GM12878 (cell line): ENCODE measurements at regions not wholly inside any gene's neighbourhood (a gene's known extent, or its start where the extent isn't known, plus 50 kb on each side); places are given as distances from the start of the nearest gene placed in this dataset.
A peak's percentile ranks its signal among the peaks of the same experiment; 100 is the strongest.

Source experiments
- ATAC-seq: fragments of 200-7000 bp; cut with Tn5 transposase; 3 replicates; pipeline ENCODE4 v1.9.1; 2020; ENCODE audit warnings: mild to moderate bottlenecking, moderate library complexity
- BruUV-seq: library from RNA; stranded (reverse); fragments of 400-500 nt; replicated peaks from 2 replicates; lab custom pipeline; 2021; lab: Mats Ljungman, UMichigan
- CTCF ChIA-PET: fragments of 300-600 bp; sonication (Branson Sonifier 250); formaldehyde crosslinking; extraction: SDS; loops from one replicate; lab custom pipeline; 2021; ENCODE audit warnings: inconsistent platforms; lab: Yijun Ruan, JAX
- POLR2A ChIA-PET: fragments of 350-600 bp; formaldehyde crosslinking; extraction: SDS; loops from one replicate; lab custom pipeline; 2021; ENCODE audit warnings: inconsistent platforms; lab: Charles Lee
- RAD21 ChIA-PET: fragments of 300-600 bp; sonication (Branson Sonifier 250); formaldehyde crosslinking; loops from one replicate; lab custom pipeline; 2023; ENCODE audit warnings: antibody characterized with exemption; ENCODE audit not compliant: unreplicated experiment; lab: Charles Lee
- SMC1A ChIA-PET: fragments of 300-600 bp; sonication (Branson Sonifier 250); formaldehyde crosslinking; loops from one replicate; lab custom pipeline; 2023; ENCODE audit not compliant: unreplicated experiment, uncharacterized antibody; lab: Charles Lee
- DNase-seq: peaks from one replicate; pipeline ENCODE4 v3.0.0-alpha.2; 2011; ENCODE audit warnings: low read depth, low spot score
- FAIRE-seq: peaks from 3 replicates; lab custom pipeline; 2011; peaks lifted over from hg19 to GRCh38; lab: Jason Lieb, UNC
- H2AFZ ChIP-seq: 2 replicates; pipeline ENCODE4 v1.6.0; 2011; ENCODE audit warnings: low read depth, low read length, control low read depth; ENCODE audit not compliant: control insufficient read depth
- H3K27ac ChIP-seq: 2 replicates; pipeline ENCODE4 v1.5.1; 2011; ENCODE audit warnings: control low read depth; ENCODE audit not compliant: control insufficient read depth, insufficient read depth
- H3K27me3 ChIP-seq, 2 experiments: replicated peaks in 1 of 2; 2 replicates each; pipeline versions ENCODE4 v1.6.0 to v1.6.1; 2011; ENCODE audit warnings: low read length in 1 of 2; ENCODE audit not compliant: control insufficient read depth in 2 of 2, insufficient read depth in 2 of 2
- H3K36me3 ChIP-seq, 2 experiments: 2 replicates each; pipeline ENCODE4 v1.5.1; 2011; ENCODE audit warnings: low read length in 1 of 2; ENCODE audit not compliant: control insufficient read depth in 2 of 2, insufficient read depth in 2 of 2
- H3K4me1 ChIP-seq: 2 replicates; pipeline ENCODE4 v1.6.1; 2011; ENCODE audit warnings: mild to moderate bottlenecking, low read length, moderate library complexity, mixed read lengths; ENCODE audit not compliant: control insufficient read depth, insufficient read depth
- H3K4me2 ChIP-seq: 2 replicates; pipeline ENCODE4 v1.6.0; 2011; ENCODE audit warnings: control low read depth; ENCODE audit not compliant: control insufficient read depth, insufficient read depth
- H3K4me3 ChIP-seq: fragments of 200-600 bp; sonication (generic); 2 replicates; pipeline ENCODE4 v1.5.1; 2016
- H3K79me2 ChIP-seq: 2 replicates; pipeline ENCODE4 v1.6.0; 2011; ENCODE audit warnings: low read length; ENCODE audit not compliant: control insufficient read depth, insufficient read depth
- H3K9ac ChIP-seq: 2 replicates; pipeline ENCODE4 v1.8.0; 2011; ENCODE audit warnings: low read length, control low read depth, mixed read lengths; ENCODE audit not compliant: control insufficient read depth, insufficient read depth
- H3K9me3 ChIP-seq: replicated peaks from 3 replicates; pipeline ENCODE4 v1.5.1; 2011; ENCODE audit warnings: mild to moderate bottlenecking, low read length; ENCODE audit not compliant: control insufficient read depth, insufficient read depth
- H4K20me1 ChIP-seq: 2 replicates; pipeline ENCODE4 v1.6.0; 2011; ENCODE audit not compliant: control insufficient read depth, insufficient read depth
- BCL11A ChIP-seq: IDR thresholded peaks from 2 replicates; pipeline ENCODE4 v1.6.1; 2011; ENCODE audit warnings: low read depth, low read length
- MTA3 ChIP-seq: IDR thresholded peaks from 2 replicates; pipeline ENCODE4 v1.6.1; 2012; ENCODE audit warnings: low read length, inconsistent platforms, borderline replicate concordance
- MXI1 ChIP-seq: fragments of 150-350 bp; IDR thresholded peaks from 2 replicates; pipeline ENCODE4 v1.6.1; 2011; ENCODE audit warnings: low read depth, mild to moderate bottlenecking, inconsistent platforms, low read length, improper control_type of control experiment
- WGBS: methylation state at CpG from one replicate; pipeline ENCODE4 v1.1.6; 2016; ENCODE audit warnings: low lambda C conversion rate; ENCODE audit not compliant: insufficient replicate concordance, insufficient coverage; ENCODE audit errors: missing lambda C conversion rate; 5-methylcytosine and 5-hydroxymethylcytosine counted together
- in situ Hi-C: fragments of 300-500 bp; cut with MboI; formaldehyde crosslinking; loops from 9 replicates; pipeline ENCODE4 v1.14.3; 2018; ENCODE audit warnings: mixed read lengths
- intact Hi-C: fragments of 100-400 bp; cut with micrococcal nuclease; formaldehyde crosslinking; loops from one replicate; pipeline ENCODE4 v1.14.2; 2022; ENCODE audit not compliant: unreplicated experiment
- TF ChIP-seq, protein P1 (sequence below): fragments of 450-650 bp; IDR thresholded peaks from 2 replicates; pipeline ENCODE4 v1.6.1; 2017; ENCODE audit warnings: mild to moderate bottlenecking
- TF ChIP-seq, protein P2 (sequence below), 3 experiments: IDR thresholded peaks in 2 of 3; conservative IDR thresholded peaks in 1 of 3; 2 replicates each; pipeline ENCODE4 v1.5.1; 2011; ENCODE audit warnings: low read depth in 3 of 3, low read length in 3 of 3, mild to moderate bottlenecking in 3 of 3, control low read depth in 2 of 3, moderate library complexity in 2 of 3, inconsistent platforms in 1 of 3, mixed read lengths in 1 of 3; ENCODE audit not compliant: control insufficient read depth in 2 of 3, insufficient read depth in 1 of 3; ENCODE audit errors: extremely low read depth in 1 of 3

DNA sequence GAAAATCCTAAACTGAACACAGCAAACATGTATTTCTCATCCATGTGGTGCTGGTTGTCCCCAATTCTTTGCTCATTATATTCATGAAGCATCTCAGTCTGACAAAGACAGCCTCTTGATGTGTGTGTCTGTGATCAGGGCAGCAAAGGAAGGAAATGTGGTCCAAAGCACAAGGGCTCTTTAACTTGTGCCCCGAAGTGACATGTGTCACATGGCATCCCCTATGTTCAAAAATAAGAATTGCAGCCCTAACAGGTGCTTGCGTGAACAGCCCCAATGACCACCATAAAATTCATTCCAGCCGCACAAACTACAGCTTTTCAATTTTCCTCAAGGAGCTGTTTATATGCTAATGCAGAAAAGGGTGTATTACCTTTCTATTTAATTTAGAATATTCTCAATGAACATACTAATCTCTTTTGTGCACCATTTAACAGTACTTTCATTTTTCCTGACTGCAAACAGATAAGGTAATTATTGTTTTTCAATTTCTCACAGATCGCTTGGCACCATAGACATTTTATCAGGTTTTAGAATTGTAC is 231.9 kb upstream of the CTSO start:
- TF ChIP-seq MTA3 (no peak), BCL11A (no peak), MXI1 (no peak)
- TF ChIP-seq, protein P1, sequence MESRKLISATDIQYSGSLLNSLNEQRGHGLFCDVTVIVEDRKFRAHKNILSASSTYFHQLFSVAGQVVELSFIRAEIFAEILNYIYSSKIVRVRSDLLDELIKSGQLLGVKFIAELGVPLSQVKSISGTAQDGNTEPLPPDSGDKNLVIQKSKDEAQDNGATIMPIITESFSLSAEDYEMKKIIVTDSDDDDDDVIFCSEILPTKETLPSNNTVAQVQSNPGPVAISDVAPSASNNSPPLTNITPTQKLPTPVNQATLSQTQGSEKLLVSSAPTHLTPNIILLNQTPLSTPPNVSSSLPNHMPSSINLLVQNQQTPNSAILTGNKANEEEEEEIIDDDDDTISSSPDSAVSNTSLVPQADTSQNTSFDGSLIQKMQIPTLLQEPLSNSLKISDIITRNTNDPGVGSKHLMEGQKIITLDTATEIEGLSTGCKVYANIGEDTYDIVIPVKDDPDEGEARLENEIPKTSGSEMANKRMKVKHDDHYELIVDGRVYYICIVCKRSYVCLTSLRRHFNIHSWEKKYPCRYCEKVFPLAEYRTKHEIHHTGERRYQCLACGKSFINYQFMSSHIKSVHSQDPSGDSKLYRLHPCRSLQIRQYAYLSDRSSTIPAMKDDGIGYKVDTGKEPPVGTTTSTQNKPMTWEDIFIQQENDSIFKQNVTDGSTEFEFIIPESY: no peak
- TF ChIP-seq, protein P2, sequence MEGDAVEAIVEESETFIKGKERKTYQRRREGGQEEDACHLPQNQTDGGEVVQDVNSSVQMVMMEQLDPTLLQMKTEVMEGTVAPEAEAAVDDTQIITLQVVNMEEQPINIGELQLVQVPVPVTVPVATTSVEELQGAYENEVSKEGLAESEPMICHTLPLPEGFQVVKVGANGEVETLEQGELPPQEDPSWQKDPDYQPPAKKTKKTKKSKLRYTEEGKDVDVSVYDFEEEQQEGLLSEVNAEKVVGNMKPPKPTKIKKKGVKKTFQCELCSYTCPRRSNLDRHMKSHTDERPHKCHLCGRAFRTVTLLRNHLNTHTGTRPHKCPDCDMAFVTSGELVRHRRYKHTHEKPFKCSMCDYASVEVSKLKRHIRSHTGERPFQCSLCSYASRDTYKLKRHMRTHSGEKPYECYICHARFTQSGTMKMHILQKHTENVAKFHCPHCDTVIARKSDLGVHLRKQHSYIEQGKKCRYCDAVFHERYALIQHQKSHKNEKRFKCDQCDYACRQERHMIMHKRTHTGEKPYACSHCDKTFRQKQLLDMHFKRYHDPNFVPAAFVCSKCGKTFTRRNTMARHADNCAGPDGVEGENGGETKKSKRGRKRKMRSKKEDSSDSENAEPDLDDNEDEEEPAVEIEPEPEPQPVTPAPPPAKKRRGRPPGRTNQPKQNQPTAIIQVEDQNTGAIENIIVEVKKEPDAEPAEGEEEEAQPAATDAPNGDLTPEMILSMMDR (IDR thresholded peaks at IDR 0.05 in 2 of 3, conservative IDR thresholded peaks at IDR 0.05 in 1 of 3; ENCODE audit: control insufficient read depth in 2 of 3, extremely low read depth in 1 of 3, insufficient read depth in 1 of 3, low read depth in 3 of 3, low read length in 3 of 3): 0 out of 6 replicates have a peak, but pooled peaks of 1 of the 3 experiments have one; percentile 5
- ChIA-PET RAD21 (no interaction called here), SMC1A (interaction anchor here (1.5 to 2.7 kb wide), 2 partner anchors 10 to 17 kb away, joined by 4 to 9 read pairs; no protein-coding TSS in a partner anchor), POLR2A (no interaction called here), CTCF (interaction anchor here (1.0 to 1.2 kb wide), 2 partner anchors 9 to 18 kb away, joined by 3 read pairs; no protein-coding TSS in a partner anchor)
- H4K20me1 ChIP-seq: no peaks in the 10 kb centered on the region
- H3K27me3 ChIP-seq: no peaks in the 10 kb centered on the region
- no peak overlapping the region for H3K4me2 ChIP-seq
- H3K9me3 ChIP-seq: no peaks in the 10 kb centered on the region
- intact Hi-C loops: no loop called here
- FAIRE-seq: no peak
- no peak overlapping the region for H2AFZ ChIP-seq
- peak; percentile 52 for ATAC-seq
- H3K4me1 ChIP-seq: no peaks in the 10 kb centered on the region
- no peaks in the 10 kb centered on the region for H3K36me3 ChIP-seq
- DNase-seq: no peak
- in situ Hi-C loops: no loop called here
- no TSS peak for BruUV-seq
- 55% methylated on average over 4 of the region's 4 CpGs for WGBS
- no peaks in the 10 kb centered on the region for H3K79me2 ChIP-seq
- no peak overlapping the region for H3K4me3 ChIP-seq
- H3K27ac ChIP-seq: no peak overlapping the region
- H3K9ac ChIP-seq: no peak overlapping the region
